A549 (cell line): ENCODE measurements at regions not wholly inside any gene's neighbourhood (a gene's known extent, or its start where the extent isn't known, plus 50 kb on each side); places are given as distances from the start of the nearest gene placed in this dataset.

Experiments
- ATAC-seq, 2 experiments: fragments of 200-7000 bp in 1 of 2; fragments of >200 bp in 1 of 2; cut with Nextera tagmentation in 1 of 2; cut with Tn5 transposase in 1 of 2; 3 replicates each; pipeline versions ENCODE4 v1.8.0 to v1.9.1; 2018 to 2020; ENCODE audit warnings: mild to moderate bottlenecking in 1 of 2, moderate library complexity in 1 of 2
- CTCF ChIA-PET: fragments of 300-600 bp; sonication (Branson Sonifier 250); formaldehyde crosslinking; extraction: SDS; loops from one replicate; lab custom pipeline; 2021; ENCODE audit warnings: antibody characterized with exemption, inconsistent platforms; lab: Yijun Ruan, JAX
- POLR2A ChIA-PET: fragments of 350-600 bp; formaldehyde crosslinking; extraction: SDS; loops from one replicate; lab custom pipeline; 2021; ENCODE audit warnings: antibody characterized with exemption, inconsistent platforms; lab: Yijun Ruan, JAX
- DNase-seq, 2 experiments: peaks; one replicate each; pipeline versions ENCODE4 v3.0.0 to v3.0.0-alpha.2; 2011 to 2016; ENCODE audit warnings: low read depth in 1 of 2, low spot score in 1 of 2
- FAIRE-seq: peaks from 2 replicates; lab custom pipeline; 2011; peaks lifted over from hg19 to GRCh38; lab: Jason Lieb, UNC
- H3K27ac ChIP-seq, 2 experiments: fragments of >200 bp; sonication (Bioruptor Twin); formaldehyde crosslinking; 3 replicates each; pipeline ENCODE4 v1.5.1; 2016 to 2017
- H3K4me1 ChIP-seq: fragments of >200 bp; sonication (Bioruptor Twin); formaldehyde crosslinking; 3 replicates; pipeline ENCODE4 v1.6.1; 2016
- H3K4me2 ChIP-seq: fragments of >200 bp; sonication (Bioruptor Twin); formaldehyde crosslinking; 3 replicates; pipeline ENCODE4 v1.6.1; 2016
- H3K4me3 ChIP-seq: fragments of >200 bp; sonication (Bioruptor Twin); formaldehyde crosslinking; 3 replicates; pipeline ENCODE4 v1.5.1; 2016
- H3K9me3 ChIP-seq: fragments of >200 bp; sonication (Bioruptor Twin); formaldehyde crosslinking; 3 replicates; pipeline ENCODE4 v1.6.1; 2016
- CBX8 ChIP-seq: fragments of 200-600 bp; sonication (generic); IDR thresholded peaks from 2 replicates; pipeline ENCODE4 v1.6.1; 2016
- CHD2 ChIP-seq: fragments of 150-350 bp; IDR thresholded peaks from 2 replicates; pipeline ENCODE4 v1.6.1; 2014; ENCODE audit warnings: low read length; ENCODE audit not compliant: partially characterized antibody
- EHF ChIP-seq: fragments of 250-450 bp; sonication (Bioruptor Pico); IDR thresholded peaks from 2 replicates; pipeline ENCODE4 v1.5.0; 2020; ENCODE audit warnings: mild to moderate bottlenecking
- FOSB ChIP-seq: fragments of 250-450 bp; sonication (Bioruptor Pico); IDR thresholded peaks from 2 replicates; pipeline ENCODE4 v1.5.0; 2020; ENCODE audit warnings: mild to moderate bottlenecking, moderate library complexity
- HOXB13 ChIP-seq: fragments of 250-450 bp; sonication (Bioruptor Pico); IDR thresholded peaks from 2 replicates; pipeline ENCODE4 v1.5.0; 2020; ENCODE audit warnings: low read depth, mild to moderate bottlenecking, moderate library complexity
- KDM1A ChIP-seq: fragments of 200-600 bp; sonication (generic); IDR thresholded peaks from 2 replicates; pipeline ENCODE4 v1.6.1; 2016; ENCODE audit warnings: low read depth, mild to moderate bottlenecking
- MAZ ChIP-seq: fragments of 150-350 bp; IDR thresholded peaks from 2 replicates; pipeline ENCODE4 v1.6.1; 2014; ENCODE audit warnings: antibody characterized with exemption, low read depth, low read length, borderline replicate concordance
- MYC ChIP-seq: IDR thresholded peaks from 2 replicates; pipeline ENCODE4 v1.6.1; 2012; ENCODE audit warnings: mild to moderate bottlenecking, inconsistent platforms, low read length, improper control_type of control experiment, borderline replicate concordance
- NR3C1 ChIP-seq: fragments of >200 bp; sonication (Bioruptor Twin); formaldehyde crosslinking; IDR thresholded peaks from 3 replicates; pipeline ENCODE4 v1.6.1; 2017
- POLR2AphosphoS2 ChIP-seq: conservative IDR thresholded peaks from 2 replicates; pipeline ENCODE4 v1.6.1; 2012; ENCODE audit warnings: low read length, improper control_type of control experiment, inconsistent platforms
- RAD21 ChIP-seq, 2 experiments: fragments of >200 bp in 1 of 2; sonication (Bioruptor Twin) in 1 of 2; formaldehyde crosslinking in 1 of 2; IDR thresholded peaks in 1 of 2; conservative IDR thresholded peaks in 1 of 2; 2 replicates in 1 of 2; 3 replicates in 1 of 2; pipeline ENCODE4 v1.6.1; 2012 to 2018; ENCODE audit warnings: inconsistent platforms in 1 of 2
- SMC3 ChIP-seq: fragments of >200 bp; sonication (Bioruptor Twin); formaldehyde crosslinking; IDR thresholded peaks from 3 replicates; pipeline ENCODE4 v1.6.1; 2018; ENCODE audit warnings: inconsistent platforms
- TFCP2L1 ChIP-seq: fragments of 250-450 bp; sonication (Bioruptor Pico); IDR thresholded peaks from 2 replicates; pipeline ENCODE4 v1.5.0; 2021; ENCODE audit warnings: mild to moderate bottlenecking
- WGBS: methylation state at CpG from one replicate; pipeline ENCODE4 v1.1.6; 2017; ENCODE audit errors: missing lambda C conversion rate; 5-methylcytosine and 5-hydroxymethylcytosine counted together
- TF ChIP-seq, protein P1 (sequence below): fragments of 250-450 bp; sonication (Bioruptor Pico); IDR thresholded peaks from 2 replicates; pipeline ENCODE4 v1.5.0; 2021; ENCODE audit warnings: mild to moderate bottlenecking, moderate library complexity, borderline replicate concordance
- TF ChIP-seq, protein P2 (sequence below): fragments of >200 bp; sonication (Bioruptor Twin); formaldehyde crosslinking; IDR thresholded peaks from 3 replicates; pipeline ENCODE4 v1.5.1; 2016

DNA sequence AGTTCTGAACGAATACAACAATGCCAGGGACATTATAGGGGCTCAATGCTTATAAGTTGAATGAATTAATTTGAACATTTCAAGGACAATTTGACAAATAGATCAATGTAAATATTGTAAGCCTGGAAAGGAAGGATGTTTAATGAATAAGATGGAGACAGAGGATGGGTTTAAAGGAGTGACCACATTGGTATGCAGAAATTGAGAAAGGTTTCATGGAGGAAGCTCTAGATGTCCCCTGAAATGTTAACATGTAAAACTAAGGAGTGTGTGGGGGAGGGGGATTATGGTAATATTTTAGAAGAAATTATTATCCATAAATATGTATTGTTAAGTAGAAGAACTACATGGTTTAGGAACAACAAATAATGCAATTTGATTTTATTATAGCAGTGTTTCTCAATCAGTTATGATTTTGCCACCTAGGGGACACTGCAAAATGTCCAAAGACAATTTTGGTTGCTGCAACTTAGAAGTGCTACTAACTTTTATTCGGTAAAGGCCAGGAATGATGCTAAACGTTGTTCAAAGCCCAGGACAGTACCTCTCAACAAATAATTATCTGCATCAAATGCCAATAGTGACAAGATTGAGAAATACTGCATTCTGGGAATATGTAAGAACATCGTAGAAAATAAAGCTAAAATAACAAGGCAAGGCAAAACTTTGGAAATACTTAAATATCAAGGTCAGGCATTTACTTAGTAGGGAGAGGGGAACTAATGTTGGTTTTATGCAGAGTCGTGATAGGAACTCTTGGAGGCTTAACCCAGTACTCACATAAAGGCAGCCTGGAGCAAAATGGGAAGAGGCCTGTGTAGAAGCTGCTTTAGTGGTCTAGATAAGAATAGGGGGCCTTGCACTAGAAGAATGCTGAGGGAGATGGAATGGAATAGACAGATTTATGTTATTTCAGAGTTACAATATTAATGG, 686.9 kb upstream of the CITED2 start:
- ChIA-PET POLR2A (no interaction called here), CTCF (interaction anchor here (0.6 kb wide), 1 partner anchor 725 kb away, joined by 3 read pairs; no protein-coding TSS in a partner anchor)
- Histone ChIP-seq H3K4me3 (no peak overlapping the region), H3K4me1 (peaks cover 23% of the 10 kb centered on the region), H3K9me3 (peaks cover 3% of the 10 kb centered on the region; the same call in 1 of the 3 replicates), H3K27ac (peak overlapping the region; percentile 69 to 86), H3K4me2 (peak overlapping the region; percentile 71)
- FAIRE-seq (no peak), ATAC-seq (peak in 1 of 2 experiments; percentile 49; a peak in 3 of 6 replicates), DNase-seq (no peak)
- 38% methylated on average over 5 of the region's 5 CpGs for WGBS
- no peak for TF ChIP-seq CBX8
- no peak for TF ChIP-seq NR3C1
- no peak for TF ChIP-seq FOSB
- TF ChIP-seq, protein P1, sequence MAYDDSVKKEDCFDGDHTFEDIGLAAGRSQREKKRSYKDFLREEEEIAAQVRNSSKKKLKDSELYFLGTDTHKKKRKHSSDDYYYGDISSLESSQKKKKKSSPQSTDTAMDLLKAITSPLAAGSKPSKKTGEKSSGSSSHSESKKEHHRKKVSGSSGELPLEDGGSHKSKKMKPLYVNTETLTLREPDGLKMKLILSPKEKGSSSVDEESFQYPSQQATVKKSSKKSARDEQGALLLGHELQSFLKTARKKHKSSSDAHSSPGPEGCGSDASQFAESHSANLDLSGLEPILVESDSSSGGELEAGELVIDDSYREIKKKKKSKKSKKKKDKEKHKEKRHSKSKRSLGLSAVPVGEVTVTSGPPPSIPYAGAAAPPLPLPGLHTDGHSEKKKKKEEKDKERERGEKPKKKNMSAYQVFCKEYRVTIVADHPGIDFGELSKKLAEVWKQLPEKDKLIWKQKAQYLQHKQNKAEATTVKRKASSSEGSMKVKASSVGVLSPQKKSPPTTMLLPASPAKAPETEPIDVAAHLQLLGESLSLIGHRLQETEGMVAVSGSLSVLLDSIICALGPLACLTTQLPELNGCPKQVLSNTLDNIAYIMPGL (CRISPR knock-in tag), result no peak
- TF ChIP-seq MYC, result no peak
- TF ChIP-seq CHD2, result no peak
- TF ChIP-seq KDM1A, result no peak
- no peak for TF ChIP-seq TFCP2L1 (CRISPR knock-in tag)
- no peak for TF ChIP-seq HOXB13 (CRISPR knock-in tag)
- TF ChIP-seq SMC3, result no peak

DNA sequence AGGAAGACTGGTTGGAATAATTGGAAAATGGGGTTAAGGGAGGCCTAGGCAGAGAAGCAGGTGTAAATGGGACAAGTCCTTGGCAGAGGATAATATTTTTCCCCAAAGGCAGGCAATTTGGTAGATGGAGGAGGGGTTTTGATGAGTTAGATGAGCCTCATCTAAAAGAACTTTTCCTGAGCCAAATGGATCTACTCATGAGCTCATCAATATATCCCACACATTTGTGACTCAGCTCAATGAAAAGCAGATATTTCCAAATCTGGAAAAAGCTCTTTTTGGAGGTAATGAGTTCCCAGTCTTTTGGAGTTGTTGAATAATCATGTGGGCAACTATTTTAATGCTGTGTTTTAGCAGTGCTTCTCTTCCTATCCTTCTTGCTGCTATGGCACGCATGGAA, 685.5 kb upstream of the CITED2 start:
- FAIRE-seq (no peak), ATAC-seq (no peak), DNase-seq (no peak)
- 73% methylated on average over 1 of the region's 1 CpG for WGBS
- Histone ChIP-seq H3K27ac (peak overlapping the region in 1 of 2 experiments; percentile 42; a peak in 1 of 6 replicates), H3K4me3 (no peak overlapping the region), H3K4me1 (peaks cover 23% of the 10 kb centered on the region), H3K4me2 (no peak overlapping the region), H3K9me3 (peaks cover 3% of the 10 kb centered on the region; the same call in 1 of the 3 replicates)
- ChIA-PET CTCF (no interaction called here), POLR2A (interaction anchor here (2.0 kb wide), 1 partner anchor 686 kb away, joined by 4 read pairs; the partner anchor contains the start of gene CITED2)
- TF ChIP-seq, protein P2, sequence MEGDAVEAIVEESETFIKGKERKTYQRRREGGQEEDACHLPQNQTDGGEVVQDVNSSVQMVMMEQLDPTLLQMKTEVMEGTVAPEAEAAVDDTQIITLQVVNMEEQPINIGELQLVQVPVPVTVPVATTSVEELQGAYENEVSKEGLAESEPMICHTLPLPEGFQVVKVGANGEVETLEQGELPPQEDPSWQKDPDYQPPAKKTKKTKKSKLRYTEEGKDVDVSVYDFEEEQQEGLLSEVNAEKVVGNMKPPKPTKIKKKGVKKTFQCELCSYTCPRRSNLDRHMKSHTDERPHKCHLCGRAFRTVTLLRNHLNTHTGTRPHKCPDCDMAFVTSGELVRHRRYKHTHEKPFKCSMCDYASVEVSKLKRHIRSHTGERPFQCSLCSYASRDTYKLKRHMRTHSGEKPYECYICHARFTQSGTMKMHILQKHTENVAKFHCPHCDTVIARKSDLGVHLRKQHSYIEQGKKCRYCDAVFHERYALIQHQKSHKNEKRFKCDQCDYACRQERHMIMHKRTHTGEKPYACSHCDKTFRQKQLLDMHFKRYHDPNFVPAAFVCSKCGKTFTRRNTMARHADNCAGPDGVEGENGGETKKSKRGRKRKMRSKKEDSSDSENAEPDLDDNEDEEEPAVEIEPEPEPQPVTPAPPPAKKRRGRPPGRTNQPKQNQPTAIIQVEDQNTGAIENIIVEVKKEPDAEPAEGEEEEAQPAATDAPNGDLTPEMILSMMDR, result no peak
- TF ChIP-seq EHF (CRISPR knock-in tag), result no peak
- no peak for TF ChIP-seq MAZ

DNA sequence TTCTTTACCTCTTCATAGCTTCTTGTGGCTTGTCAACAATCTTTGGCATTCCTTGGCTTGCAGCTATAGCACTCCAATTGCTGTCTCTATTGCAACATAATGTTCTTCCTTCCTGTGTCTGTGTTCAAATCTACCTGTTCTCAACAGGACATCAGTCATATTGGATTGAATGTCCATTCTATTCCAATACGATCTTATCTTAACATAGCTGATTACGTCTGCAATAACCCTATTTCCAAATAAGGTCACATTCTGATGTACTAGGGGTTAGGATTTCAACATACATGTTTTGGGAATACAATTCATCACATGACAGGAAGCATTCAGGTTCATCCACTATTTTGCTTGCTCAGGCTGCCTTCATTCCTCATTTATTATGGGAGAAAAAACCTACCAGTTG, 684.4 kb upstream of the CITED2 start:
- Histone ChIP-seq H3K4me3 (no peak overlapping the region), H3K9me3 (peaks cover 3% of the 10 kb centered on the region; the same call in 1 of the 3 replicates), H3K4me2 (no peak overlapping the region), H3K4me1 (peaks cover 23% of the 10 kb centered on the region), H3K27ac (no peak overlapping the region)
- ChIA-PET CTCF (interaction anchor here (1.1 kb wide), 1 partner anchor 15 kb away, joined by 3 read pairs; no protein-coding TSS in a partner anchor), POLR2A (interaction anchor here (2.0 kb wide), 1 partner anchor 685 kb away, joined by 4 read pairs; the partner anchor contains the start of gene CITED2)
- WGBS, result 91% methylated on average over 2 of the region's 2 CpGs
- TF ChIP-seq POLR2AphosphoS2 (no peak), RAD21 (conservative IDR thresholded peaks at IDR 0.05 in 1 of 2, IDR thresholded peaks at IDR 0.05 in 1 of 2) (no peak)
- ATAC-seq (no peak), FAIRE-seq (no peak), DNase-seq (no peak)
